Ovary (tissue), 7 donors: ENCODE measurements at regions not wholly inside any gene's neighbourhood (a gene's known extent, or its start where the extent isn't known, plus 50 kb on each side); places are given as distances from the start of the nearest gene placed in this dataset.

Experiments used
- DNase-seq, 5 donors: peaks; one replicate each; pipeline ENCODE4 v3.0.0-alpha.2; 2019 to 2020
- H3K27ac ChIP-seq, 2 donors: fragments of 200-600 bp; one replicate each; pipeline versions ENCODE4 v1.5.1 to v1.8.0; 2019 to 2022
- H3K27me3 ChIP-seq: fragments of 200-600 bp; one replicate; pipeline ENCODE4 v1.8.0; 2022
- H3K36me3 ChIP-seq: fragments of 200-600 bp; sonication (generic); one replicate; pipeline ENCODE4 v1.5.1; 2019
- H3K4me1 ChIP-seq: one replicate; pipeline ENCODE4 v1.8.1; 2013; ENCODE audit warnings: mild to moderate bottlenecking, moderate library complexity; ENCODE audit not compliant: insufficient read depth
- H3K4me3 ChIP-seq: fragments of 200-600 bp; sonication (generic); one replicate; pipeline ENCODE4 v1.5.1; 2017
- H3K9me3 ChIP-seq, 2 donors: fragments of 200-600 bp in 1 of 2; sonication (generic) in 1 of 2; one replicate each; pipeline versions ENCODE4 v1.5.1 to v1.8.1; 2013 to 2019; ENCODE audit warnings: mild to moderate bottlenecking in 1 of 2, moderate library complexity in 1 of 2
- CTCF ChIP-seq, 3 donors: fragments of 450-650 bp in 2 of 3; fragments of 200-600 bp in 1 of 3; IDR thresholded peaks; one replicate each; pipeline versions ENCODE4 v1.5.1 to v1.8.0; 2016 to 2022; ENCODE audit warnings: antibody characterized with exemption in 3 of 3, mild to moderate bottlenecking in 1 of 3
- EP300 ChIP-seq: sonication (generic); formaldehyde crosslinking; IDR thresholded peaks from one replicate; pipeline ENCODE4 v1.6.1; 2017; ENCODE audit warnings: antibody characterized with exemption
- POLR2A ChIP-seq: fragments of 450-650 bp; IDR thresholded peaks from one replicate; pipeline ENCODE4 v1.6.1; 2017; ENCODE audit warnings: antibody characterized with exemption, mild to moderate bottlenecking, moderate library complexity
- WGBS, 3 donors: extraction: QIAGEN DNeasy Blood & Tissue Kit in 1 of 3; methylation state at CpG; one replicate each; pipeline versions ENCODE4 v1.1.5 to v1.1.7; 2013 to 2017; 5-methylcytosine and 5-hydroxymethylcytosine counted together
- intact Hi-C, 4 donors: fragments of 100-400 bp; cut with DNase I; formaldehyde crosslinking; loops; one replicate each; pipeline versions ENCODE4 v1.11.0 to v1.15.1; 2022 to 2023
- donor health status: DM: no; HTN: no; CAD: no; lungs with moderate emphysema.
- donor health status: DM: no; HTN: no; CAD: no.
- donor health status: Bipolar disorder and iron deficiency.
- donor health status: DM: no; HTN: no; CAD: no.
- donor health status: DM: yes; HTN: yes; CAD: no.

GRCh38 chr6:144877118-144877517, 592.0 kb downstream of the UTRN start:
- no peak for DNase-seq
- H3K4me3 ChIP-seq = no peak overlapping the region
- TF ChIP-seq CTCF (IDR thresholded peaks at IDR 0.05) (no peak), POLR2A (no peak), EP300 (no peak)
- H3K36me3 ChIP-seq = no peaks in the 10 kb centered on the region
- no peaks in the 10 kb centered on the region for H3K4me1 ChIP-seq
- H3K27me3 ChIP-seq = no peaks in the 10 kb centered on the region
- no peak overlapping the region for H3K27ac ChIP-seq
- H3K9me3 ChIP-seq = no peaks in the 10 kb centered on the region
- WGBS, 3 donors = 15 to 31% (median 31%) methylated on average over 1 of the region's 1 CpG
- intact Hi-C loops = no loop called here

- 29 to 44% (median 40%) methylated on average over 5 of the region's 5 CpGs for WGBS, 3 donors
- H3K4me1 ChIP-seq = no peaks in the 10 kb centered on the region
- H3K9me3 ChIP-seq = no peaks in the 10 kb centered on the region
- TF ChIP-seq POLR2A (no peak), EP300 (no peak), CTCF (IDR thresholded peaks at IDR 0.05) (no peak)
- intact Hi-C loops = no loop called here
- H3K27ac ChIP-seq = no peak overlapping the region
- DNase-seq = no peak
- H3K4me3 ChIP-seq = no peak overlapping the region
- H3K36me3 ChIP-seq = no peaks in the 10 kb centered on the region
- no peaks in the 10 kb centered on the region for H3K27me3 ChIP-seq
These were observed 593.4 kb downstream of the UTRN start for GRCh38 chr6:144878577-144878976.

- DNase-seq = no peak
- 83 to 88% (median 84%) methylated on average over 3 of the region's 3 CpGs for WGBS, 3 donors
- Histone ChIP-seq H3K4me3 (no peak overlapping the region), H3K27ac (no peak overlapping the region), H3K9me3 (no peaks in the 10 kb centered on the region), H3K27me3 (no peaks in the 10 kb centered on the region), H3K36me3 (no peaks in the 10 kb centered on the region), H3K4me1 (no peaks in the 10 kb centered on the region)
- intact Hi-C loops = no loop called here
- TF ChIP-seq POLR2A (no peak), CTCF (IDR thresholded peaks at IDR 0.05) (no peak), EP300 (no peak)
These were observed 594.3 kb downstream of the UTRN start for GRCh38 chr6:144879436-144879835.

- intact Hi-C loops = no loop called here
These were observed 597.3 kb downstream of the UTRN start for GRCh38 chr6:144882425-144882824.

More at GRCh38 chr6:144882425-144882824, 597.3 kb downstream of the UTRN start:
- H3K36me3 ChIP-seq = no peaks in the 10 kb centered on the region
- no peaks in the 10 kb centered on the region for H3K4me1 ChIP-seq
- TF ChIP-seq POLR2A (no peak), EP300 (no peak), CTCF (IDR thresholded peaks at IDR 0.05) (no peak)
- 54 to 83% (median 57%) methylated on average over 4 of the region's 4 CpGs for WGBS, 3 donors
- no peak overlapping the region for H3K4me3 ChIP-seq
- DNase-seq = no peak
- no peak overlapping the region for H3K27ac ChIP-seq
- H3K27me3 ChIP-seq = no peaks in the 10 kb centered on the region
- no peaks in the 10 kb centered on the region for H3K9me3 ChIP-seq
